ENCODE measurements at regions not wholly inside any gene's neighbourhood (a gene's known extent, or its start where the extent isn't known, plus 50 kb on each side); places are given as distances from the start of the nearest gene placed in this dataset.

- TF ChIP-seq CTCF (optimal IDR thresholded peaks at IDR 0.05 in 1 of 3, IDR thresholded peaks at IDR 0.05 in 1 of 3, conservative IDR thresholded peaks at IDR 0.05 in 1 of 3; ENCODE audit: extremely low read depth in 1 of 3, insufficient read depth in 2 of 3, low read length in 3 of 3) (no peak), EZH2 (IDR thresholded peaks at IDR 0.05; ENCODE audit: low read length) (no peak)
Observed at GRCh38 chr5:57532513-57533497, 50.2 kb upstream of the ACTBL2 start.
